Hindlimb muscle (tissue), 1 donor: ENCODE measurements at regions not wholly inside any gene's neighbourhood (a gene's known extent, or its start where the extent isn't known, plus 50 kb on each side); places are given as distances from the start of the nearest gene placed in this dataset.
A peak's percentile ranks its signal among the peaks of the same experiment; 100 is the strongest.
"Not testable (repeated sequence)": the region's sequence is repeated elsewhere in the genome, so short reads cannot be mapped to it uniquely, and the experiment has no call there.

Experiments used
- DNase-seq: peaks from one replicate; pipeline ENCODE4 v3.0.0-alpha.2; 2013

- DNase-seq: no peak
Measured at GRCh38 chr9:86997156-86997555, 49.9 kb upstream of the GAS1 start.

- no peak for DNase-seq
Measured at GRCh38 chr9:86997951-86998350, 50.6 kb upstream of the GAS1 start.

- no peak for DNase-seq
Measured at GRCh38 chr9:87002517-87002916, 55.2 kb upstream of the GAS1 start.

- no peak for DNase-seq
Measured at GRCh38 chr9:87004016-87004415, 56.7 kb upstream of the GAS1 start.

GRCh38 chr9:87006956-87007355 lies 59.6 kb upstream of the GAS1 start:
- no peak for DNase-seq

GRCh38 chr9:87007711-87008366 lies 60.5 kb upstream of the GAS1 start:
- DNase-seq: peak; percentile 49

GRCh38 chr9:87008667-87009066 lies 61.4 kb upstream of the GAS1 start:
- DNase-seq: no peak

- DNase-seq: peak; percentile 71
Measured at GRCh38 chr9:87010626-87011025, 63.3 kb upstream of the GAS1 start.

- DNase-seq: no peak
Measured at GRCh38 chr9:87011551-87011950, 64.2 kb upstream of the GAS1 start.

- DNase-seq: no peak
Measured at GRCh38 chr9:87013490-87013889, 66.2 kb upstream of the GAS1 start.

- peak; percentile 61 for DNase-seq
Measured at GRCh38 chr9:87014436-87014835, 67.1 kb upstream of the GAS1 start.

- no peak for DNase-seq
Measured at GRCh38 chr9:87016681-87017080, 69.4 kb upstream of the GAS1 start.

- no peak for DNase-seq
Measured at GRCh38 chr9:87020169-87020950, 73.1 kb upstream of the GAS1 start.

- no peak for DNase-seq
Measured at GRCh38 chr9:87022178-87022577, 74.9 kb upstream of the GAS1 start.

- DNase-seq: no peak
Measured at GRCh38 chr9:87026204-87026603, 78.9 kb upstream of the GAS1 start.

GRCh38 chr9:87028836-87029235 lies 81.5 kb upstream of the GAS1 start:
- DNase-seq: not testable (repeated sequence)

GRCh38 chr9:87029905-87030304 lies 82.6 kb upstream of the GAS1 start:
- no peak for DNase-seq

- DNase-seq: peak; percentile 73
Measured at GRCh38 chr9:87034841-87035240, 87.5 kb upstream of the GAS1 start.

- no peak for DNase-seq
Measured at GRCh38 chr9:87035879-87036278, 88.6 kb upstream of the GAS1 start.

- no peak for DNase-seq
Measured at GRCh38 chr9:87036506-87036905, 89.2 kb upstream of the GAS1 start.

GRCh38 chr9:87039809-87040392 lies 92.6 kb upstream of the GAS1 start:
- DNase-seq: no peak

GRCh38 chr9:87040410-87041009 lies 93.2 kb upstream of the GAS1 start:
- DNase-seq: no peak

- DNase-seq: not testable (repeated sequence)
Measured at GRCh38 chr9:87041553-87042235, 94.4 kb upstream of the GAS1 start.
